Superior temporal gyrus (tissue), 1 donor: ENCODE measurements at regions not wholly inside any gene's neighbourhood (a gene's known extent, or its start where the extent isn't known, plus 50 kb on each side); places are given as distances from the start of the nearest gene placed in this dataset.
"Not testable (repeated sequence)": the region's sequence is repeated elsewhere in the genome, so short reads cannot be mapped to it uniquely, and the experiment has no call there.

Experiments
- DNase-seq: peaks from one replicate; pipeline ENCODE4 v3.0.0-alpha.2; 2016; ENCODE audit errors: extremely low spot score

DNA sequence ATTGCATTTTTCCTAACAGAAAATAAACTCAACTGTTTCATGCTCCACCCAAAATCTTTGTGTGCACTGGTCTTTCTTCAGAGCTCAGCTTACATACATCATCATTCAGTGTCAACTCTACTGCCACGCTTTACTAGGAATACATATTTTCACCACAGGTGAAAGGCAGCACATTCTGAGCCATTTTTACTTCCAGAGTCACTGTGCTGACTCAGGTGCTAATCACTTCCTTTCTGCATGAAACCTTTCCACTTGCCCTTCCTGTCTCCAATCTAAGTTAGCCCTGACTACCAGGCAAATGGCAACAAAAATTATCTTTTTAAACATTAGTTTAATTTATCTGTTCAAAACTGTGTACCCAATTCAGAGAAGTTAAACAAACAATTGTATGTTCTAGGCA, 1041.0 kb downstream of the PRIM2 start:
- DNase-seq, result not testable (repeated sequence)

DNA sequence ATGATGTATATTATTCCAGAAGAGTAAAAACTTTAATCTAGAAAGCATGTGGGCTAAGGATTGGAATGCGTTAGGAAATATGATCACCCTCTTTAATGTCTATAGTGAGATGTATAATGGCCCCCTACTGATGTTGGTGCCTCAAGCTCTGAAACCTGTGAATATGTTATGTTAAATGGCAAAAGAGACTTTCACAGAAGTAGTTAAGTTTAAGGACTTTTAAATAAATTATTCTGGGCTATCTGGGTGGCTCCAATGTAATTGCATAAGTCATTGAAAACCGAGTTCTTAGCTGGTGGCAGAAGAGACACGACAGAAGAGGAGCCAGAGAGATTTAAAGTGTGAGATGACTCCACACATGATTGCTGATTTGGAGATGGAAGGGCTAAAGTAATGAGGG, 1048.4 kb downstream of the PRIM2 start:
- not testable (repeated sequence) for DNase-seq

DNA sequence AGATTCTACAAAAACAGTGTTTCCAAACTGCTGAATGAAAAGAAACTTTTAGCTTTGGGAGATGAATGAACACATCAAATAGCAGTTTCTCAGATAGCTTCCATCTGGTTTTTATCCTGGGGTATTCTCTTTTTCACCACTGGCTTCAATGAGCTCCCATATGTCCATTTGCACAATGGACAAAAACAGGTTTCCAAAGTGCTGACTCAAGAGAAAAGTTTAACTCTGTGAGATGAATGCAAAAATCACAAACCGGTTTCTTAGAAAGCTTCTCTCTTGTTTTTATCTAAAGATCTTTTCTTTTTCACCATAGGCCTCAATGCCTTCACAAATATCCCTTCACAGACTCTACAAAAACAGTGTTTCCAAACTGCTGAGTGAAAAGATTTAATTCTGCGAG, 1089.2 kb downstream of the PRIM2 start:
- not testable (repeated sequence) for DNase-seq

DNA sequence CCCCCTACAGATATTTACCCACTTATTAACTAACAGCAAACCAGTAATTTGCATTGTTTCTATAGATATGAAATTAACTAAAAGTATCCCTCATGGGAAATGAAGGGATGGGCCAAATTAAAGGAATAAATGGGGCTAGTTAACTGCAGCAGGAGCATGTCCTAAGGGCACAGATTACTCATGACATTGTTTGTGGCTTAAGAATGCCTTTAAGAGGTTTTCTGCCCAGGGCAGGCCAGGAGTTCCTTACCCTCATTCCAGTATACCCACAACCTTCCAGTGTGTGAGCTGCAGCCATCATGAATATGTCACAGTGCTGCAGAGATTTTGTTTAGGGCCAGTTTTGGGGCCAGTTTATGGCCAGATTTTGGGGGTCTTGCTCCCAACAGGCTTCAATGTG, 1101.9 kb downstream of the PRIM2 start:
- no peak for DNase-seq
